ENCODE measurements at regions not wholly inside any gene's neighbourhood (a gene's known extent, or its start where the extent isn't known, plus 50 kb on each side); places are given as distances from the start of the nearest gene placed in this dataset.

- no TSS peak for BruUV-seq (replicated peaks)
- TF ChIP-seq CTCF (IDR thresholded peaks at IDR 0.05; ENCODE audit: unreplicated experiment) = no peak
- Mint-ChIP-seq H3K27ac (ENCODE audit: unreplicated experiment) (peak overlapping the region; percentile 27), H3K9me3 (ENCODE audit: low read depth, unreplicated experiment) (no peaks in the 10 kb centered on the region), H3K4me1 (ENCODE audit: low read depth, unreplicated experiment) (peaks cover 37% of the 10 kb centered on the region), H3K27me3 (ENCODE audit: unreplicated experiment) (no peaks in the 10 kb centered on the region), H3K36me3 (ENCODE audit: insufficient read depth, unreplicated experiment) (peaks cover 27% of the 10 kb centered on the region), H3K4me3 (ENCODE audit: low read depth, unreplicated experiment) (peak overlapping the region; percentile 70)
- DNase-seq = peak; percentile 91
- CTCF ChIA-PET = interaction anchor here (0.6 to 4.1 kb wide), 8 partner anchors 9 to 331 kb away, joined by 3 to 30 read pairs (median 8); no protein-coding TSS in a partner anchor
- intact Hi-C loops (cut with micrococcal nuclease; ENCODE audit: unreplicated experiment) = loop anchor here (5.0 kb wide), 4 partner anchors 87 to 312 kb away; no protein-coding TSS in a partner anchor
Measured at GRCh38 chr2:134119713-134120405, 134.0 kb upstream of the MGAT5 start.

- CTCF ChIA-PET = interaction anchor here (1.0 to 4.1 kb wide), 7 partner anchors 8 to 330 kb away, joined by 3 to 30 read pairs (median 8); no protein-coding TSS in a partner anchor
- intact Hi-C loops (cut with micrococcal nuclease; ENCODE audit: unreplicated experiment) = no loop called here
- no TSS peak for BruUV-seq (replicated peaks)
- no peak overlapping the region for H3K27ac Mint-ChIP-seq (ENCODE audit: unreplicated experiment)
- H3K4me1 Mint-ChIP-seq (ENCODE audit: low read depth, unreplicated experiment) = peaks cover 41% of the 10 kb centered on the region
- H3K9me3 Mint-ChIP-seq (ENCODE audit: low read depth, unreplicated experiment) = no peaks in the 10 kb centered on the region
- peak overlapping the region; percentile 70 for H3K4me3 Mint-ChIP-seq (ENCODE audit: low read depth, unreplicated experiment)
- TF ChIP-seq CTCF (IDR thresholded peaks at IDR 0.05; ENCODE audit: unreplicated experiment) = no peak
- no peaks in the 10 kb centered on the region for H3K27me3 Mint-ChIP-seq (ENCODE audit: unreplicated experiment)
- peaks cover 27% of the 10 kb centered on the region for H3K36me3 Mint-ChIP-seq (ENCODE audit: insufficient read depth, unreplicated experiment)
- DNase-seq = no peak
Measured at GRCh38 chr2:134120406-134120732, 133.5 kb upstream of the MGAT5 start.

- no peak overlapping the region for H3K27ac Mint-ChIP-seq (ENCODE audit: unreplicated experiment)
- no TSS peak for BruUV-seq (replicated peaks)
Measured at GRCh38 chr2:134120733-134121630, 132.9 kb upstream of the MGAT5 start.

More at GRCh38 chr2:134120733-134121630, 132.9 kb upstream of the MGAT5 start:
- peaks cover 27% of the 10 kb centered on the region for H3K36me3 Mint-ChIP-seq (ENCODE audit: insufficient read depth, unreplicated experiment)
- H3K4me3 Mint-ChIP-seq (ENCODE audit: low read depth, unreplicated experiment) = peak overlapping the region; percentile 70
- no peaks in the 10 kb centered on the region for H3K9me3 Mint-ChIP-seq (ENCODE audit: low read depth, unreplicated experiment)
- peaks cover 44% of the 10 kb centered on the region for H3K4me1 Mint-ChIP-seq (ENCODE audit: low read depth, unreplicated experiment)
- CTCF ChIA-PET = interaction anchor here (1.2 to 4.1 kb wide), 2 partner anchors 95 to 124 kb away, joined by 3 to 23 read pairs; no protein-coding TSS in a partner anchor
- no peak for TF ChIP-seq CTCF (IDR thresholded peaks at IDR 0.05; ENCODE audit: unreplicated experiment)
- no peaks in the 10 kb centered on the region for H3K27me3 Mint-ChIP-seq (ENCODE audit: unreplicated experiment)
- intact Hi-C loops (cut with micrococcal nuclease; ENCODE audit: unreplicated experiment) = no loop called here
- peak; percentile 34 for DNase-seq

Measured in Calu3 (cell line).